IPS-20b (cell line): ENCODE measurements at regions not wholly inside any gene's neighbourhood (a gene's known extent, or its start where the extent isn't known, plus 50 kb on each side); places are given as distances from the start of the nearest gene placed in this dataset.

ENCODE experiments used
- H3K27ac ChIP-seq: one replicate; pipeline ENCODE4 v1.5.1; 2013; ENCODE audit warnings: low read length
- H3K27me3 ChIP-seq: 2 replicates; pipeline ENCODE4 v1.6.1; 2013; ENCODE audit warnings: mild to moderate bottlenecking, low read length, inconsistent platforms; ENCODE audit not compliant: insufficient read depth
- H3K36me3 ChIP-seq: 2 replicates; pipeline ENCODE4 v1.6.1; 2013; ENCODE audit warnings: low read depth, mild to moderate bottlenecking, inconsistent platforms, low read length, moderate library complexity; ENCODE audit not compliant: insufficient read depth
- H3K4me1 ChIP-seq: 2 replicates; pipeline ENCODE4 v1.6.1; 2013; ENCODE audit warnings: mild to moderate bottlenecking, control low read depth, inconsistent platforms, low read length, moderate library complexity; ENCODE audit not compliant: insufficient read depth
- H3K4me3 ChIP-seq: 2 replicates; pipeline ENCODE4 v1.5.1; 2013; ENCODE audit warnings: mild to moderate bottlenecking, low read length, inconsistent platforms
- H3K9ac ChIP-seq: 2 replicates; pipeline ENCODE4 v1.6.1; 2013; ENCODE audit warnings: low read depth, mild to moderate bottlenecking, inconsistent platforms, low read length, moderate library complexity
- H3K9me3 ChIP-seq: 2 replicates; pipeline ENCODE4 v1.6.1; 2013; ENCODE audit warnings: mild to moderate bottlenecking, low read depth, low read length, inconsistent platforms; ENCODE audit not compliant: insufficient read depth

DNA sequence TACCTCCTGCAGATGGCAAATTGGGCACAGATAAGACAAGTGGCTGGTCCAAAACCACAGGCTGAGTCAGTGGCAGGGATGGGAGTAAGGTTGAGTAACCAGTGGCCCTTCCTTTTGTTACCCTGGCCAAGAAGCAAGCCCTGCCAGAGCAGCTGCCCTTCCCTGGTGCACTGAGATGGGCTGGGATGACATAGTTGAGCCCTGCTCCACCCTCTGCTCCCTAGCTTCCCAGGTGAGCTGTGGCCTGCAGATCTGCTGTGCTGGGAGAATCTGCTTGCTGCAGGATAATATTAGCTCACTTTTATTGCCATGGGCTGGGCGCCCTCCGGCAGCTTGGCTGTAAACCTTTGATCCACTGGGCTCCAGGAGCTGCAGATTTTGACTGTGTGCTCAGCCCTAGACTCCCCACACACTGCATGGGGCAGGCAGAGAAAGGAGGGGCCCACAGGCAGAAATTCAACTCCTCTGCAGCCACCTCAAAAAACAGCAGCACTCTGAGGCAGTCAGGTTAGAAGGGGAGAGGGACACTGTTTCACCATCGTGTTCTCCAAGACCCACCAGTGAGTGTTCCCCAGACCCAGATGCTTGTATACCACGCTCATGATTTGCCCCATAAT lies 101.8 kb downstream of the CBLN1 start:
- Histone ChIP-seq H3K27me3 (no peaks in the 10 kb centered on the region), H3K4me1 (no peaks in the 10 kb centered on the region; the same call in 1 of the 2 replicates), H3K9me3 (no peaks in the 10 kb centered on the region), H3K27ac (no peak overlapping the region), H3K9ac (no peak overlapping the region), H3K36me3 (no peaks in the 10 kb centered on the region), H3K4me3 (no peak overlapping the region)

DNA sequence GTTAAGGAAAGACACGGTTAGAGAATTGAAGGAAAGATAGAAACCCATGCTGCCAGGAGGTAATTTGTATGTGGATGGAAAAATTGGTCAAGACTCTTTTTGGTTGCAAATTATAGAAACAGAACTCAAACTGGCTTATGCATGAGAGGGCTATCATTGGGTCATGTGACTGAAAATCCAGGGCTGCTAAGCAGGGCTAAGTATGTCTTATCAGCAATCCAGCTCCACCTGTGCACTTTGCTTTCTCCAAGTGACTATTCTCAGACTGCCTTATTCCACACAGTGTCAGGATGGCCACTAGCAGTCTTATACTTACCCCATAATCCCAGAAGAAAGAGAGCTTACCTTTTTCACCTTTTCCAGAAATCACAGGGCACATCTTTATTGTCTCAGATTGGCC lies 113.5 kb downstream of the CBLN1 start:
- Histone ChIP-seq H3K9me3 (no peaks in the 10 kb centered on the region), H3K27ac (no peak overlapping the region), H3K9ac (no peak overlapping the region), H3K27me3 (no peaks in the 10 kb centered on the region), H3K36me3 (no peaks in the 10 kb centered on the region), H3K4me3 (no peak overlapping the region), H3K4me1 (peaks cover 13% of the 10 kb centered on the region; the same call in 1 of the 2 replicates)

DNA sequence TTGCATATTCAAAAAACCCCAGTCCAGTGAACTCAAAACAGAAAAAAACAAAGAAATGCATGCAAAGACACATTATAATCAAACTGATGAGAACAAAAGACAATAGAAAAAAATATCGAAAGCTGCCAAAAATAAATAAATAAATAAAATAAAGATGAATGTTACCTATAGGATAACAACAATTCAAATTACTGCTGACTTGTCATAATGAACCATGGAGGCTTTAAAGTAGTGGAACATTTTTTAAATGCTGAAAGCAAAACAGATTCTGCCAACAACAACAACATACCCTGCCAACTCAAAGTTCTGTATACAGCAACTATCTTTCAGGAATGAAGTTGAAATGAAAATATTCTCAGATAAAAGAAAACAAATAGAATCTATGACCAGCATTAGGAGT lies 116.6 kb downstream of the CBLN1 start:
- Histone ChIP-seq H3K4me3 (no peak overlapping the region), H3K4me1 (peaks cover 19% of the 10 kb centered on the region; the same call in 1 of the 2 replicates), H3K27ac (no peak overlapping the region), H3K9me3 (no peaks in the 10 kb centered on the region), H3K36me3 (no peaks in the 10 kb centered on the region), H3K27me3 (no peaks in the 10 kb centered on the region), H3K9ac (no peak overlapping the region)

DNA sequence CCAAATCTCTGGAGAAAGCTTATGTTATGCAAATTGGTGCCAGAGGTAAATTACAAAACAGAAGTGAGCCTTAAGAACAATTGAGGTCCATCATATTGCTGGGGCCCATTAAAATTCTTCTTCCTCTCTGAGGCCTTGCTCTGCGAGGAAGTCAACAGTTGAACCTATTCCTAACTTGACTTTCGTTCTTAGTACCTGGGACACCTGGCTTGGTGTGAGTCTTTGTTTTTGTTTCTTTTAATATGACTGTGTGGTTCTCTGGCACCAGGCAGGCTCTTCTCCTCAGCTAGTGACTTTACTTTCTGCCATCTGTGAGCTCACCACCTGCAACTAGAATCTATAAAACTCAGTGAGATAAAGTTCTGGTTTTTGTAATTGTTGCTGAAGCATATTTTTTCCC lies 120.4 kb downstream of the CBLN1 start:
- no peak overlapping the region for H3K4me3 ChIP-seq
- H3K27ac ChIP-seq, result no peak overlapping the region
- H3K9me3 ChIP-seq, result no peaks in the 10 kb centered on the region
- H3K27me3 ChIP-seq, result no peaks in the 10 kb centered on the region
- H3K36me3 ChIP-seq, result no peaks in the 10 kb centered on the region
- H3K4me1 ChIP-seq, result peaks cover 10% of the 10 kb centered on the region; the same call in 1 of the 2 replicates
- H3K9ac ChIP-seq, result no peak overlapping the region

DNA sequence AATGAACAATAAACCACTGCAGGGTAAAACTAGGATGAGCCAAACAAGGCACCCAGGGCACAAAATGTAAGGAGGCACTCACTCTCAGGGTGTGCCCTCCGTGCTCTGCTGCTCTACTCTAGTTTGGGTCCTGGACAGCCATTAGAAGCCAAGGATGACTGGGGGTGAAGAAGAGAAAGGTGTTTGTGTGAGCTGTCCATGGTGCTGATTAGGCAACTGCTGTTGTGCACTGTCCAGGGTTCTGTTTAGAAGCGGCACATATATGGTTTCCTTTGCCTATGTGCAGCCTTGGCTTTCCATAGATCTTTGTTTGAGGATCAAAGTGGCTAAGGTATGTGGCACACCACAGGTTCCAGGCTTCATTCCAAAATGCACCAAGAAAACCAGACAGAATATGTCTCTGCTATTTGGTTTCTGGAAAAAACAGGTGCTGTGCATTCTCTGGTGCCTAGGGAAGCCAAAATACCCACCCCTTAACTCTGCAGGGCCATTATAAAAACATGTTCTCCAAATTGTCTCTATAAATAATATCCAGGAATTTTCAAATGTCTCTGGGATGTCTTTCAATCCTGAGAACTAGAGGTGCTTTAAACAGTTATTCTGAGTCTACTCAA lies 123.5 kb downstream of the CBLN1 start:
- H3K9me3 ChIP-seq, result no peaks in the 10 kb centered on the region
- no peaks in the 10 kb centered on the region for H3K27me3 ChIP-seq
- H3K4me1 ChIP-seq, result peaks cover 10% of the 10 kb centered on the region; the same call in 1 of the 2 replicates
- no peak overlapping the region for H3K9ac ChIP-seq
- H3K27ac ChIP-seq, result no peak overlapping the region
- no peak overlapping the region for H3K4me3 ChIP-seq
- H3K36me3 ChIP-seq, result no peaks in the 10 kb centered on the region

DNA sequence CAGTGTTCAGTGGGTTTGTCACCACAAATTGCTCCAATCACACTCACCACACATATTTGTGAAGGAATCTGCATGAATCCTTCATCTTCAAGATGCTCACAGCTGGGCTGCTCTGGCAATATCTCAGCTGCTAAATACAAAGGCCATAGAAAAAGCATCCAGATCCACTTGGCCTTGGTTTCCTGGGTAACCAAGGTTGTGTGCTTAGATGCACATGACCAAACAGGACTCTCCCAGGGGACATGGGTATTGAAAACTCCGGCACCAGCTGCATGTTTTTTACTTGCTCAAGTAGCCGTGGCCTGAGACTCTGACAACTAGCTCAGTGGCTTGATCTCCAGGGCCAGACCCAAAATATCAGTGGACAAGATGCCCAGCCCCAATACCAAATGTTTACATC lies 131.3 kb downstream of the CBLN1 start:
- no peaks in the 10 kb centered on the region for H3K27me3 ChIP-seq
- no peak overlapping the region for H3K27ac ChIP-seq
- no peaks in the 10 kb centered on the region for H3K36me3 ChIP-seq
- H3K4me1 ChIP-seq, result no peaks in the 10 kb centered on the region
- H3K9me3 ChIP-seq, result no peaks in the 10 kb centered on the region
- H3K4me3 ChIP-seq, result no peak overlapping the region
- no peak overlapping the region for H3K9ac ChIP-seq

DNA sequence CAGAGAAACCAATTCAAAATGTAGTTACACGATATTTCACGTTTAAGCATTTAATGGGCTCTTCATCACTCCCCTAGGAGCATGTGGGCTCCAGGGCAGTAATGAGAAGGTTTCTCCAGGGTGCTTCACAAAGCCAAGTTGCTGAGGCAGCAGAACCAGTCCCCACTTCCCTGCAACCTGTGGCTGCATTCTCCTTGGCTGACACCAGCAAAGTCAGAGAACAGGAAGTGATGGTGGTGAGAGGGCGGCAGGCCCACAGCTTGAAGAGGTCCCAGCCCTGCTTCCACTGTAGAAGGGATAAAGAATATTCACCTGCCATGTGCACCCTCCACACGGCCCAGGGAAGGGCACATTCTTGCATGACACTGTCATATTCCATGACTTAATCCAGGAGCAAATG lies 133.2 kb downstream of the CBLN1 start:
- H3K9me3 ChIP-seq, result no peaks in the 10 kb centered on the region

DNA sequence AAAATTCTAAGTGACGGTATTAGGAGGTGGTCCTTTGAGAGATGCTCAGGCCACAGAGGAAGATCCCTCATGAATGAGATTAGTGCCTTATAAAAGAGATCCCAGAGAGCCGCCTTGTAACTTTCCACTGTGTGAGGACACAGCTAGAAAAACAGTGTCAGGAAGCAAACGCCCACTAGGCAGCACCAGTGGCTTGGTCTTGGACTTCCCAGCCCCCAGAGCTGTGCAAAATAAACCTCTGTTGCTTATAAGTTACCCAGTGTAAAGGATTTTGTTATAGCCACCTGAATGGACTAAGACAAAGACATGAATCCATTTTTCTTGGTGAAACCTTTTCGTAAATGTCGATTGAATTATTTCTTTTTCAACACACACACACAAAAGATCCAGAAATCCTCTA lies 141.0 kb downstream of the CBLN1 start:
- Histone ChIP-seq H3K27ac (no peak overlapping the region), H3K4me3 (no peak overlapping the region), H3K4me1 (no peaks in the 10 kb centered on the region), H3K9ac (no peak overlapping the region), H3K36me3 (no peaks in the 10 kb centered on the region), H3K9me3 (no peaks in the 10 kb centered on the region), H3K27me3 (no peaks in the 10 kb centered on the region)

More for the DNA sequence above, 133.2 kb downstream of the CBLN1 start:
- Histone ChIP-seq H3K36me3 (no peaks in the 10 kb centered on the region), H3K4me1 (no peaks in the 10 kb centered on the region), H3K4me3 (no peak overlapping the region), H3K27me3 (no peaks in the 10 kb centered on the region), H3K9ac (no peak overlapping the region), H3K27ac (no peak overlapping the region)

DNA sequence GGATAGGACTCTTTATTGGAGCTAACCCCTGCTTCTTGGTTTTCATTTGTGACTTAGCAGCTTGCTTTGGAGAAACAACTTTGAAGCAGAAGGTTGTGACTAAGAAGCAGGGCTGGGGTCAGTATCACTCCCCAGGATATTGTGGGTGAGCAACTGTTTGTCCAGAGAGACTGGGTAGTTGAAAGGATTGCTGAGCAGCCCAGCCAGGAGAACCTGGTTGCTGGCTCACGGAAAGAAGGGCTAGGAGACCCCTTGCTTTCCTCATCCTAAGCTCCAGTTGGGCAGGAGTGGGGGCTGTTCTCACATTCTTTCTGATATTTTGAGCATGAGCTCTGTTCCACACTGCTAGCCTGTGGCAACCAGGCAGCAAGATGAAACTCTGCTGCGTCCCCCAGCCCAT lies 151.2 kb downstream of the CBLN1 start:
- Histone ChIP-seq H3K36me3 (no peaks in the 10 kb centered on the region), H3K4me3 (no peak overlapping the region), H3K4me1 (no peaks in the 10 kb centered on the region), H3K9ac (no peak overlapping the region), H3K9me3 (no peaks in the 10 kb centered on the region), H3K27me3 (no peaks in the 10 kb centered on the region), H3K27ac (no peak overlapping the region)

DNA sequence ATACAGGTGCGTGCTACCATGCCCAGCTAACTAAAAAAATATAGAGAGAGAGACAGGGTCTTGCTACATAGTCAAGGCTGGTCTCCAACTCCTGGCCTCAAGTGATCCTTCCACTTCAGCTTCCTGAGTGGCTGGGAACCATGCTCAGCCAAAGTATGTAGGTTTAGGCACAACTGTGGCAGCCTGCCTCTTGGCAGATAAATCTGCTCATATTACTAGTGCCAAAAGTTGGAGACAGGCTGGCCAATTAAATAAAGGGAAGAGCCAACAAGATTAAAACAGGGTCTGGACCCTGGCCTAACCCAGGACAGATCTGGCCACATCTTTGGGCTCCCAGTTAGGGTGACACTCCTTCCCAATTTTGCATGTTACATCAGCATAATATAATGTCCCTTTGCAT lies 151.7 kb downstream of the CBLN1 start:
- H3K9ac ChIP-seq, result no peak overlapping the region
- no peaks in the 10 kb centered on the region for H3K4me1 ChIP-seq
- no peak overlapping the region for H3K4me3 ChIP-seq
- no peaks in the 10 kb centered on the region for H3K9me3 ChIP-seq
- H3K36me3 ChIP-seq, result no peaks in the 10 kb centered on the region
- H3K27me3 ChIP-seq, result no peaks in the 10 kb centered on the region
- H3K27ac ChIP-seq, result no peak overlapping the region

DNA sequence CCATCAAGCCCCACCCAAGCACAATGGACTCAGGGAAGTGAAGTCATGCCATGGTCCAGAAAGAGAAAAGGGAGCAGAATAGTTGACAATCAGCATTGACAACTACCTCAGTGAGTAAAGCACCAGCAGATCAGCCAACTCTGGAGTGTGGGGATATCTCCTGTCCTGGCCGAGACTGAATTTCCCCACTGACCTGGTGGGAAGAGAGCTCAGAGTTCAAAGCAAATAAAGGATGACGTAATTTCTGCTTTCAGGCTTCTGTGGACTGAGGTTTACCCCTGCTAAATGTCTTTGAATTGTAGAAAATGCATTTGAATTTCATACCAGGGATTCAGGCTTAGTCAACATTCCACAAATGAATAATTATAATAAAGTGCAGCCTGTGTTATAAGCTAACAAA lies 152.9 kb downstream of the CBLN1 start:
- Histone ChIP-seq H3K36me3 (no peaks in the 10 kb centered on the region), H3K9ac (no peak overlapping the region), H3K4me1 (no peaks in the 10 kb centered on the region), H3K27me3 (no peaks in the 10 kb centered on the region), H3K27ac (no peak overlapping the region), H3K4me3 (no peak overlapping the region), H3K9me3 (no peaks in the 10 kb centered on the region)

DNA sequence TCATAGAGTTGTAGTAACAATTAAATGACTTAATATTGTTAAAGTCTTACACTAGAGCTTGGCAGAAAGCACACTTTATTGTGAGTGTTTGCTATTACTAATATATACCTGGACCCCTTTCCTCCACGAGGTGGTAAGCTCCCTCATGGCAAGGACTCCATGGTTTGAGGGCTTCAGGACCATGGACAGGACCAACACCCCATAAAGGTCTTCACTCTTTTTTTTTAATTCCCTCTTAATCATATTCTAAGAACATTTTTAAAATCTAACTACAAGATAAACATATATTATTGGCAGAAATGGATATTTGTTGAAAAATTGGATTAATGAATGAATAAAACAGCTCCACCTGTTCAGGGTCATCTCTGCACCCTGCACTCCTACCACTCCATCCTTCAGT lies 154.5 kb downstream of the CBLN1 start:
- Histone ChIP-seq H3K27me3 (no peaks in the 10 kb centered on the region; the same call in 1 of the 2 replicates), H3K4me1 (no peaks in the 10 kb centered on the region), H3K9me3 (no peaks in the 10 kb centered on the region), H3K9ac (no peak overlapping the region), H3K4me3 (no peak overlapping the region), H3K36me3 (no peaks in the 10 kb centered on the region), H3K27ac (no peak overlapping the region)
